GM12891 (cell line): ENCODE measurements at regions not wholly inside any gene's neighbourhood (a gene's known extent, or its start where the extent isn't known, plus 50 kb on each side); places are given as distances from the start of the nearest gene placed in this dataset.

ENCODE experiments used
- DNase-seq: peaks from one replicate; pipeline ENCODE4 v3.0.0; 2011; ENCODE audit warnings: low spot score; ENCODE audit not compliant: insufficient read length
- FAIRE-seq: peaks from 2 replicates; lab custom pipeline; 2011; peaks lifted over from hg19 to GRCh38; lab: Jason Lieb, UNC
- PAX5 ChIP-seq: IDR thresholded peaks from 2 replicates; pipeline ENCODE4 v1.6.1; 2011; ENCODE audit warnings: low read length, moderate library complexity, mild to moderate bottlenecking; ENCODE audit not compliant: insufficient read depth, severe bottlenecking
- POLR2A ChIP-seq: IDR thresholded peaks from 2 replicates; pipeline ENCODE4 v1.6.1; 2011; ENCODE audit warnings: low read depth, low read length, control low read depth
- POLR2AphosphoS5 ChIP-seq: IDR thresholded peaks from 2 replicates; pipeline ENCODE4 v1.6.1; 2011; ENCODE audit warnings: low read depth, low read length, control low read depth
- POU2F2 ChIP-seq: IDR thresholded peaks from 2 replicates; pipeline ENCODE4 v1.6.1; 2011; ENCODE audit warnings: low read depth, mild to moderate bottlenecking, control low read depth, low read length, moderate library complexity
- SPI1 ChIP-seq: IDR thresholded peaks from 2 replicates; pipeline ENCODE4 v1.6.1; 2011; ENCODE audit warnings: low read depth, low read length, control low read depth
- TAF1 ChIP-seq: IDR thresholded peaks from 2 replicates; pipeline ENCODE4 v1.6.1; 2011; ENCODE audit warnings: low read depth, low read length, control low read depth

GRCh38 chr2:144333143-144333555 lies 186.8 kb downstream of the ZEB2 start:
- FAIRE-seq, result no peak
- TF ChIP-seq POLR2AphosphoS5 (no peak), POU2F2 (no peak), POLR2A (no peak), SPI1 (no peak), PAX5 (no peak), TAF1 (no peak)
- no peak for DNase-seq

GRCh38 chr2:144332356-144333142 lies 187.4 kb downstream of the ZEB2 start:
- peak; percentile 98 for FAIRE-seq
- peak; percentile 82 for DNase-seq
- TF ChIP-seq POLR2AphosphoS5, result 0 out of 2 replicates have a peak, but pooled peaks have one; percentile 52
- no peak for TF ChIP-seq SPI1

DNA sequence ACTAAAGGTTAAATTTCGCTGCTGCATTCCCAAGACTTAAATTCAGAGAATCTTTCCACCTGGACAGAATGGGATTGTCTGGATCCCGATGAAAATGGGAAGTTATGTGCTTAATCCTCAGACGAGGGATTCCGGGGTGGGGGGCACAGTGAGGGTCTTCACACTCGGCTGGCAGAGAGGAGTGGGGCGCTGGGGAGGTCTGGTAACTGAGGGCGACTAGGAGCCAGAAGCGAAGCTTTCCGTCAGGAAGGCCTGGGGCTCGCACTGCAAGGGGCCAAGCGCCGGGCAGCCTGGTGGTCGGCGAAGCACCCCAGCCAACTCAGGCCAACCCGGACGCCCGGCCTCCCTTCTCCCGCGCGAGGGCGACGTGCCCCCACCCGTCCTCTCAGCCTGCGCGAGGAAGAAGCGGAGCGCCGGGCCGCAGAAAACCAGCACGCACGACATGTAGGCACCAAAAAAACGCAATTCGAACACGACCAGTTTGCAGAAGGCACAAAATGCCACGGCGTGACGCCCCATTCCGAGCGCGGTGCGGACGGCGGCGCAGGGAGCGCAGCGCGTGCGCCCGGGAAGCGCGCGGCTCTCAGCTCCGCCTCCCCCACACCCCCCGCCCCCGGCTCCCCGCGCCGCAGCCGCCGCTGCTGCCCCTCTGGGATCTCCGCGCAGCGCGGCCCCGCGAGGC lies 188.1 kb downstream of the ZEB2 start:
- FAIRE-seq, result peak; percentile 57
- DNase-seq, result peak; percentile 33
- TF ChIP-seq PAX5, result no peak
- TF ChIP-seq POLR2AphosphoS5, result 0 out of 2 replicates have a peak, but pooled peaks have one; percentile 37
- TF ChIP-seq SPI1, result no peak
- no peak for TF ChIP-seq POU2F2

- DNase-seq (no peak), FAIRE-seq (peak; percentile 55)
- no peak for TF ChIP-seq SPI1
- TF ChIP-seq TAF1, result no peak
- no peak for TF ChIP-seq PAX5
- no peak for TF ChIP-seq POU2F2
- TF ChIP-seq POLR2A, result no peak
- TF ChIP-seq POLR2AphosphoS5, result no peak
Observed at GRCh38 chr2:144330951-144331673, 188.8 kb downstream of the ZEB2 start.

GRCh38 chr2:144329472-144329871 lies 190.4 kb downstream of the ZEB2 start:
- no peak for DNase-seq
- FAIRE-seq, result peak; percentile 9
- TF ChIP-seq POLR2A (no peak), SPI1 (no peak), PAX5 (no peak), POU2F2 (no peak), TAF1 (no peak)

DNA sequence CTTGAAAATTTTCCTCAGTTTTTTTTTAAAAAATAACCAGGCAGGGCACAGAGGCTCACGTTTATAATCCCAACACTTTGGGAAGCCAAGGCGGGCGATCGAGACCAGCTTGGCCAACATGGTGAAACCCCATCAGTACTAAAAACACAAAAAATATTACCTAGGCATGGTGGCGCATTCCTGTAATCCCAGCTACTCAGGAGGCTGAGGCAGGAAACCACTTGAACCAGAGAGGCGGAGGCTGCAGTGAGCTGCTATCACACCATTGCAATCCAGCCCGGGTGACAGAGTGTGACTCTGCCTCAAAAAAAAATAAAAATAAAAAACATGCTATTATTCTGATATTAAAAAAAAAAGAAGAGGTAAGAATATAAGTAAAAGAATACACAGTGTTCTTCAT lies 191.0 kb downstream of the ZEB2 start:
- FAIRE-seq (no peak), DNase-seq (no peak)
- TF ChIP-seq TAF1 (no peak), SPI1 (no peak)

DNA sequence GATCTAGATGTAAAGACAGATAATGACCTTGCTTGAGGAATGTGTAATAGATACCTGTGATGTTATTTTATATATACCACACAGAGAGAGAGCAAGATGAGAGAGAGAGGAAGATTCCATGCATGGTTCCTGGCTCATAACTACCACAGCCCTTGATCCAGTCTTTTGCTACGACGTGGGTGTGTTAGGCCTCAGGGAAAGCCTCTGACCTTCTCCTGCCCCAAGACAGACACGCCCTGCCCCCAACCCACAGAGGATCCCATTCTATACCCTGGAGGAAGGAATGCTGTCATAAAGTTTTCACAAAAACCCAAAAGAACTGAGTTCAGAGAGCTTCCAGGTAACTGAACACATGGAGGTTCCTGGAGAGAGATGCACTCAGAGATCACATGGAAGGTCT lies 193.1 kb downstream of the ZEB2 start:
- FAIRE-seq (no peak), DNase-seq (no peak)
- TF ChIP-seq POU2F2 (no peak), SPI1 (no peak), POLR2AphosphoS5 (no peak), PAX5 (no peak), POLR2A (no peak), TAF1 (no peak)

GRCh38 chr2:144325086-144325485 lies 194.8 kb downstream of the ZEB2 start:
- DNase-seq (no peak), FAIRE-seq (peak; percentile 33)
- TF ChIP-seq POLR2A, result no peak
- TF ChIP-seq POU2F2, result no peak
- no peak for TF ChIP-seq PAX5
- no peak for TF ChIP-seq TAF1
- no peak for TF ChIP-seq POLR2AphosphoS5
- no peak for TF ChIP-seq SPI1

DNA sequence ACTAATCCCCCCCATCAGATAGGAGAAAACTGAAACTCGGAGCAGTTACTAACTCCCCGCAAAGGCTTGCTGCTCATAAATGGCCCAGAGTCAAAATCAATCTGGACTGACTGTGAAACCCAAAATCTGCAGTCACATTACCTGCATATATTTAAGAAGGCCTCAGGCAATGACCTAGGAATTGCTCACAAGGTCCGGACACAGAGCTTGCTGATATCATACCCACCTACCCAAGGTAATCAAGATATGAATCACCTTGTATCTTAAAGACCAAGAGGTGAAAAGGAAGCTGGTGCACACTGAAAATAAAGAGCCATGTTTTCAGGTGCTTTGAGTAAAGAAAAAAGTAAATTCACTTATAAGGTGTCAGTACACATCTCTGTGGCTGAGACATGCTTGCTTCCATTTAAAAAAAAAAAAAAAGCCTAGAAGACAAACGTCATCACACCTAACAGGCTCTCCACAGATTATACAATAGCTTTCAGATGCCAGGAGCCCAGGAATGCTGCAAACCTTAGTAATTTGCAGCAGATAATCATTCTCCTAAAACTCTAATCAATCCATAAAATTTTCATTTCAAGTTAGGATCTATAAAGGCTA lies 195.4 kb downstream of the ZEB2 start:
- DNase-seq (no peak), FAIRE-seq (peak; percentile 35)
- no peak for TF ChIP-seq TAF1
- TF ChIP-seq SPI1, result no peak
- no peak for TF ChIP-seq POLR2AphosphoS5
- TF ChIP-seq POU2F2, result no peak
- no peak for TF ChIP-seq POLR2A
- TF ChIP-seq PAX5, result no peak
